ENCODE measurements at regions not wholly inside any gene's neighbourhood (a gene's known extent, or its start where the extent isn't known, plus 50 kb on each side); places are given as distances from the start of the nearest gene placed in this dataset.

- TF ChIP-seq EZH2phosphoT487 (IDR thresholded peaks at IDR 0.05; ENCODE audit: insufficient read depth, low read depth) = no peak
- no peak for TF ChIP-seq EZH2 (IDR thresholded peaks at IDR 0.05; ENCODE audit: insufficient read depth, poor library complexity, severe bottlenecking)
Observed at GRCh38 chr1:118338936-118339335, 153.9 kb upstream of the SPAG17 start.

All from GM23248 (cell line).